Effector memory CD8-positive, alpha-beta T cell (primary cell): ENCODE measurements at regions not wholly inside any gene's neighbourhood (a gene's known extent, or its start where the extent isn't known, plus 50 kb on each side); places are given as distances from the start of the nearest gene placed in this dataset.
"Not testable (repeated sequence)": the region's sequence is repeated elsewhere in the genome, so short reads cannot be mapped to it uniquely, and the experiment has no call there.

ENCODE experiments used
- ATAC-seq: fragments of 150-1000 bp; cut with Tn5 transposase; replicated peaks from 2 replicates; pipeline ENCODE4 v1.10.0; 2021; ENCODE audit warnings: mild to moderate bottlenecking, moderate library complexity
- DNase-seq, 3 experiments: peaks; one replicate each; pipeline ENCODE4 v3.0.0; 2021
- H3K27ac Mint-ChIP-seq, 2 donors: one replicate each; pipeline ENCODE4 v1.8.0; 2022; ENCODE audit warnings: mild to moderate bottlenecking in 2 of 2, mixed read lengths in 2 of 2, moderate library complexity in 2 of 2
- H3K27me3 Mint-ChIP-seq, 2 donors: one replicate each; pipeline ENCODE4 v1.8.0; 2022; ENCODE audit warnings: mixed read lengths in 2 of 2
- H3K36me3 Mint-ChIP-seq: one replicate; pipeline ENCODE4 v1.8.0; 2022; ENCODE audit warnings: mild to moderate bottlenecking, moderate library complexity, mixed read lengths; ENCODE audit not compliant: insufficient read depth
- H3K4me1 Mint-ChIP-seq, 2 donors: one replicate each; pipeline ENCODE4 v1.8.0; 2022; ENCODE audit warnings: low read depth in 2 of 2, mixed read lengths in 2 of 2
- H3K4me3 Mint-ChIP-seq, 2 donors: one replicate each; pipeline ENCODE4 v1.8.0; 2022; ENCODE audit warnings: mild to moderate bottlenecking in 2 of 2, mixed read lengths in 2 of 2, moderate library complexity in 2 of 2
- H3K9me3 Mint-ChIP-seq, 2 donors: one replicate each; pipeline ENCODE4 v1.8.0; 2022; ENCODE audit warnings: mixed read lengths in 2 of 2

- Mint-ChIP-seq H3K36me3 (no peaks in the 10 kb centered on the region), H3K27me3 (no peaks in the 10 kb centered on the region), H3K4me3 (no peak overlapping the region), H3K4me1 (no peaks in the 10 kb centered on the region), H3K9me3 (peaks cover 9 to 12% of the 10 kb centered on the region in 2 donors), H3K27ac (no peak overlapping the region)
- DNase-seq: no peak
- no peak for ATAC-seq
These were observed 72.6 kb upstream of the PPARGC1A start for GRCh38 chr4:23962462-23962861.

GRCh38 chr4:23961395-23961794 lies 71.5 kb upstream of the PPARGC1A start:
- not testable (repeated sequence) for DNase-seq, ATAC-seq, H3K36me3 Mint-ChIP-seq, H3K4me3 Mint-ChIP-seq, H3K27me3 Mint-ChIP-seq, H3K27ac Mint-ChIP-seq, H3K4me1 Mint-ChIP-seq
- peaks cover 13 to 20% of the 10 kb centered on the region in 2 donors for H3K9me3 Mint-ChIP-seq

- no peaks in the 10 kb centered on the region for H3K4me1 Mint-ChIP-seq
- H3K36me3 Mint-ChIP-seq: no peaks in the 10 kb centered on the region
- H3K27me3 Mint-ChIP-seq: no peaks in the 10 kb centered on the region
- DNase-seq: no peak
- no peak overlapping the region for H3K27ac Mint-ChIP-seq
- ATAC-seq: no peak
- peaks cover 12 to 20% of the 10 kb centered on the region in 2 donors for H3K9me3 Mint-ChIP-seq
- H3K4me3 Mint-ChIP-seq: no peak overlapping the region
These were observed 69.7 kb upstream of the PPARGC1A start for GRCh38 chr4:23959396-23960148.

GRCh38 chr4:23958749-23959148 lies 68.9 kb upstream of the PPARGC1A start:
- no peaks in the 10 kb centered on the region for H3K4me1 Mint-ChIP-seq
- DNase-seq: no peak
- H3K9me3 Mint-ChIP-seq: peaks cover 8 to 20% of the 10 kb centered on the region in 2 donors
- H3K27ac Mint-ChIP-seq: no peak overlapping the region
- no peak for ATAC-seq
- H3K4me3 Mint-ChIP-seq: no peak overlapping the region
- H3K27me3 Mint-ChIP-seq: no peaks in the 10 kb centered on the region
- no peaks in the 10 kb centered on the region for H3K36me3 Mint-ChIP-seq

- Mint-ChIP-seq H3K4me1 (no peaks in the 10 kb centered on the region), H3K4me3 (no peak overlapping the region), H3K27ac (no peak overlapping the region), H3K36me3 (no peaks in the 10 kb centered on the region), H3K9me3 (peaks cover 8 to 23% of the 10 kb centered on the region in 2 donors), H3K27me3 (no peaks in the 10 kb centered on the region)
- no peak for DNase-seq
- no peak for ATAC-seq
These were observed 67.6 kb upstream of the PPARGC1A start for GRCh38 chr4:23957465-23957864.

- ATAC-seq (no peak), DNase-seq (no peak)
- Mint-ChIP-seq H3K9me3 (peaks cover 10 to 28% of the 10 kb centered on the region in 2 donors), H3K27me3 (no peaks in the 10 kb centered on the region), H3K4me3 (no peak overlapping the region), H3K36me3 (no peaks in the 10 kb centered on the region), H3K4me1 (no peaks in the 10 kb centered on the region), H3K27ac (no peak overlapping the region)
These were observed 66.9 kb upstream of the PPARGC1A start for GRCh38 chr4:23956601-23957364.

- H3K9me3 Mint-ChIP-seq: peaks cover 15 to 24% of the 10 kb centered on the region in 2 donors
- no peaks in the 10 kb centered on the region for H3K4me1 Mint-ChIP-seq
- no peak overlapping the region for H3K4me3 Mint-ChIP-seq
- no peak for ATAC-seq
- no peaks in the 10 kb centered on the region for H3K36me3 Mint-ChIP-seq
- no peak for DNase-seq
- H3K27me3 Mint-ChIP-seq: no peaks in the 10 kb centered on the region
- no peak overlapping the region for H3K27ac Mint-ChIP-seq
These were observed 62.4 kb upstream of the PPARGC1A start for GRCh38 chr4:23952258-23952657.

GRCh38 chr4:23947826-23948225 lies 58.0 kb upstream of the PPARGC1A start:
- H3K27ac Mint-ChIP-seq: no peak overlapping the region
- DNase-seq (no peak), ATAC-seq (no peak)
- peaks cover 11 to 31% of the 10 kb centered on the region in 2 donors for H3K9me3 Mint-ChIP-seq
- H3K36me3 Mint-ChIP-seq: no peaks in the 10 kb centered on the region
- H3K4me3 Mint-ChIP-seq: no peak overlapping the region
- H3K4me1 Mint-ChIP-seq: no peaks in the 10 kb centered on the region
- no peaks in the 10 kb centered on the region for H3K27me3 Mint-ChIP-seq

GRCh38 chr4:23946299-23946698 lies 56.5 kb upstream of the PPARGC1A start:
- no peak overlapping the region for H3K4me3 Mint-ChIP-seq
- no peaks in the 10 kb centered on the region for H3K4me1 Mint-ChIP-seq
- no peaks in the 10 kb centered on the region for H3K27me3 Mint-ChIP-seq
- H3K9me3 Mint-ChIP-seq: peaks cover 9 to 19% of the 10 kb centered on the region in 2 donors
- ATAC-seq (no peak), DNase-seq (no peak)
- no peaks in the 10 kb centered on the region for H3K36me3 Mint-ChIP-seq
- H3K27ac Mint-ChIP-seq: no peak overlapping the region

- Mint-ChIP-seq H3K36me3 (no peaks in the 10 kb centered on the region), H3K27me3 (no peaks in the 10 kb centered on the region), H3K27ac (no peak overlapping the region), H3K4me3 (no peak overlapping the region), H3K9me3 (peaks cover 5 to 19% of the 10 kb centered on the region in 2 donors), H3K4me1 (no peaks in the 10 kb centered on the region)
- no peak for ATAC-seq
- DNase-seq: no peak
These were observed 55.7 kb upstream of the PPARGC1A start for GRCh38 chr4:23945451-23946017.

GRCh38 chr4:23944556-23944955 lies 54.7 kb upstream of the PPARGC1A start:
- DNase-seq, H3K36me3 Mint-ChIP-seq, ATAC-seq, H3K27ac Mint-ChIP-seq, H3K4me1 Mint-ChIP-seq, H3K27me3 Mint-ChIP-seq, H3K4me3 Mint-ChIP-seq: not testable (repeated sequence)
- H3K9me3 Mint-ChIP-seq: peaks cover 4 to 19% of the 10 kb centered on the region in 2 donors

GRCh38 chr4:23943478-23943877 lies 53.6 kb upstream of the PPARGC1A start:
- no peaks in the 10 kb centered on the region for H3K36me3 Mint-ChIP-seq
- H3K27me3 Mint-ChIP-seq: no peaks in the 10 kb centered on the region
- DNase-seq: no peak
- H3K4me1 Mint-ChIP-seq: no peaks in the 10 kb centered on the region
- no peak overlapping the region for H3K4me3 Mint-ChIP-seq
- no peak for ATAC-seq
- no peak overlapping the region for H3K27ac Mint-ChIP-seq
- peaks cover 4 to 23% of the 10 kb centered on the region in 2 donors for H3K9me3 Mint-ChIP-seq

GRCh38 chr4:23942471-23942870 lies 52.6 kb upstream of the PPARGC1A start:
- no peak overlapping the region for H3K27ac Mint-ChIP-seq
- no peaks in the 10 kb centered on the region for H3K4me1 Mint-ChIP-seq
- H3K9me3 Mint-ChIP-seq: peaks cover 7 to 24% of the 10 kb centered on the region in 2 donors
- H3K4me3 Mint-ChIP-seq: no peak overlapping the region
- DNase-seq (no peak), ATAC-seq (no peak)
- H3K36me3 Mint-ChIP-seq: no peaks in the 10 kb centered on the region
- H3K27me3 Mint-ChIP-seq: no peaks in the 10 kb centered on the region
